Left forelimb (tissue), 1 donor: ENCODE measurements at regions not wholly inside any gene's neighbourhood (a gene's known extent, or its start where the extent isn't known, plus 50 kb on each side); places are given as distances from the start of the nearest gene placed in this dataset.
A peak's percentile ranks its signal among the peaks of the same experiment; 100 is the strongest.
"Not testable (repeated sequence)": the region's sequence is repeated elsewhere in the genome, so short reads cannot be mapped to it uniquely, and the experiment has no call there.

Experiments used
- DNase-seq: peaks from one replicate; pipeline ENCODE4 v3.0.0-alpha.2; 2018; ENCODE audit warnings: low spot score

DNA sequence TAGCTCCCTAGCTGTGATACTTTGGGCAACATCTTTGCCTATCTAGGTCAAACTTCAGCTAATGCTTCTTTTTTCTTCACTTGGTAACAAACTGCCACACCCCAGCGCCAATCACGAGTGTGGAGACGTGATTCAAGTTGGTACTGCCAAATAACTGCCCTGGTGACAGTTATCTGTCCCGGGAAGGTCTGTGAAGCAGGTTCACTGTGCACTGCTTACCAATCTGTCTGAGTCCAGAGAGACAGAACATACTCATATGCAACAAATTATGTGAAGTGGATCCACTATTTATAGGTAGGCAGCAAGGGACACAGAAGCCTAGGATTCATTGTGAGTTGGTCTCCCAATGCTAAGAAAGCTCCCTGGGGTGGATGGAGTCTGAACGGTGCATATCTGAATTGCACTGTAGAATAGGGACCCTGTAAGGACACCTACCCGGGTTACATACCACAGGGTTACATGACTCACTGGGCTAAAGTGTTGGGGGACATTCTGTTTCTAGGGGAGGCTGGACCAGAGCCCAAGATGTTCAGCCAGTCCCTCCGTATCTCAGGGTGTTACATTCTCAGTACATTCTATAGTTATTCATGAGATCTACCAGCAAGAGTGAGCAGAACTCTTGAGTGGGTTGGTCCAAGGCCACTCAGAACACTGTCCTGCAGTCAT is 95.4 kb upstream of the STC2 start:
- DNase-seq: no peak

DNA sequence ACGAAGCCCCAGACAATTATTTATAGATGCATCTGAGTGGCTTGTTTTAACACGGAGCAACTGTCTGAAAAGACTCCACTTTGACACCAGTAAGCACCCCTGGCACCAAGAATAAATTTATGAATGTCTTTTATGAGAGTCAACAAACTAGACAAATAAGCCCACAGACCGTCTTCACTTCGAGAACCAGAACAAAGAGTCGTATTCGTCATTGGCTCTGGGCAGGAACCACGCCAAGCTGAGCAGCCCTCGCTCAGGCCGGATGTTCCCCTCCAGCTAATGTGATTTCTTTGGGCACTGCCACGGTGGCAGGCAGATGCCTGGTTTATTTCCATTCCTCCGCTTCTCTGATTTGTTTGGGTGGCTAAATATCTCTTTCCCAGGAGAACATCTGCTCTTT is 91.9 kb upstream of the STC2 start:
- no peak for DNase-seq

DNA sequence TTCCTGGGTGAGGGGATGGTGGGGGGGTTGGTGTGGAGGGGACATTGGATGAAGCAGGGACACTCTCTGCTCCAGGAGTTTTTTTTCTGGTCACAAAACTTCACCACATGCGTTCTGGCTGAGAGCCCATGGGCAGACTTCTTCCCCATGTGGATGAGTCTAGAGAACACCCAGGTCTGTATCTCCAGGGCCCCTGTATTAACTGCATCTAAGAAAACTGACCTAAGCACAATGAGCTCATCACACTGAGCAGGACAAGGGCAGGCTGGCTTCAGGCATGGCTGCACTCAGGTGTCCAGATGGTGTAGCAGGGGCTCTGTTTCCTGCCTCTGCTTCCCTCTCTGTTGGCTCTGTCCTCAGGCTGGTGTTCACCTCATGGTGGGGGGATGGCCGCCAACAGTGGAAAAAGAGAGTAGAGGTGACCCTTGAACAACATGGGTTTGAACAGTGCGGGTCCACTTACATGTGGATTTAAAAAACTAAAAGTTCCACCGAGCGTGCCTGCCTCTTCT is 85.3 kb upstream of the STC2 start:
- peak; percentile 45 for DNase-seq

DNA sequence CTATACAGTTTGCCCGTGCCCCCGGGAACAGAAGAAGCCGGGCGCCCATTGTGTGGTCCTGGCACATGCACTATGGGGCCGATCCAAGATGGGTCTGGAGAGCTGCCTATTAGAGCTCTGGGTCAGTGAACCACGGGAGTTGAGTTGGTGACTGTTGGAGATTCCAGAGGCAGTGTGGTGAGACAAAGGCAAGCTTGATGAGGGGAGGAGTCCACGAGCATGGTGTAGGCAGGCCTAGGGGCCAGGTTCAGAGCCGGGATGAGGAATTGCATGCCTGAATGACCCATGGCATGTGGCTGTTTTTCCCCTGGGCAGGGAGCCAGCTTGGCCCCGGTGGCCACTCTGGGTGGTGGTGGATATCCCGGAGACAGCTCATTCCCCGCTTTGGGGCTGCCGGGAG is 84.4 kb upstream of the STC2 start:
- peak; percentile 51 for DNase-seq

DNA sequence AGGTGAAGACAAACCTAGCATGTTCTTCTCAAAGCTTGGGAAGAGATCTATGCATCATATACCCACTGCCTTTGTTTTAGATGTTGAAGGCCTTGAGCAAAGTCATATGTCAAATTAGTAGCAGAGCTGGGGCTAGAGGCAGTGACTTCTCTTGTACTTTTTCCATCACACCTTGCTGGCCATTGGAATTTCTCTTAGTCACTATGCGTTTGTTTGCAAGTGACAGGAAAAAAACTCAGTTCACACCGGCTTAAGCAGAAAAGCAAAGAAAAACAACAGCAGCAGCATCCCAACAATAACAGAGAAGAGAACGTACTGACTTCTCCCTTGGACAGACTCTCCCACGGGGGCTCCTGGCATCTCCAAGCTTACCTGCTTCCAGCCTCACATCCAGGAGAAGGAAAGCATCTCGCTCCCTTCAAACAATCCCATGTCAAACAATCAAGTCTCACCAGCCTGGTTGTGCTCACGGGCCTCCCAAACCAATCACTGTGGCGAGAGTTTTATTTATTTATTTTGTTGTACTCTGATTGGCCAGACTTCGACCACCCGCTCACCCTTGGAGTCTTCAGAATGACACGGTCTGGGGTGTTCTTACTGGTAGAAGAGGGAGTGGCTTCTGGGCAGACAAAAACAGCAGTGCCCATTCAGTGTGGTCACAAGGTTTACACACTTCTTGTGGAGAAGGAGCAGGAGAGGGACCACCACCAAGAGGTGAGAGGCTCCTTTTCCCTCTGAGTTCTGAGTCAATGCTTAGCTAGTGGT is 83.8 kb upstream of the STC2 start:
- peak; percentile 20 for DNase-seq

DNA sequence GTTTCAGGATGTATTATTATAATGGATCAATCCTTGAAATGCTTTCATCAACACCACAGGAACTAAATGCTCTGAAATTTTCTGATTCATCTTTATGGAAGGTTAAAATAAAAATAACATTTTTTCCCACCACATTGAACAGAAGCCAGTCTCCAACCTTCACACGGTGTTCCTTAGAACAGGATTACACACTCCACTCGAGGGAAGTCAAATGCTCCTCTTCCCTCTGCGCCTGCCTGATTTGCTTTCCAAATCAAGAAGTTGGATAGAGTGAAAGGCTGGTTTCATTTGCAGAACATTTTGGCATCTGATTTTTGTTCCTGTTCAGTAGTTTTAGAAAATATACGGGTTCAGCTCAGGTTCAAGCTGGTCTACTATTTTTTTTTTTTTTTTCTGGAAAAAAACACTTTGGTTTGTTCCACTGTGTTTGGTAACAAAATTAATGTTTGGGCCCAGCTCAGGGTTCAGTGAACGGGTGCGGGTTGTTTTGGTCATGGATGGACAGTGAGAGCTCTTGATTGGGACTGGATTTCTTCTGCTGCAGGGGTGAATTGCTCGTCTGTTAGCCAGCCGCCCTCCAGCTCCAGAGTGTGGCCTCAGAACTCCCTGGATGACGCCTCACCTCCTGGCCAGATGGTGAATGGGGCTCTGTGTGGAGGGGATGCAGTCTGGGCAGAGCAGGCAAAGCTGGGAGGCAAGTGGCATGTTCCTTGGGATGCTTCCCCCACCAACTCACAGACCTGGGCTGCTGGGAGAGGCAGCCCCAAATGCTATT is 82.4 kb upstream of the STC2 start:
- DNase-seq: peak; percentile 51

DNA sequence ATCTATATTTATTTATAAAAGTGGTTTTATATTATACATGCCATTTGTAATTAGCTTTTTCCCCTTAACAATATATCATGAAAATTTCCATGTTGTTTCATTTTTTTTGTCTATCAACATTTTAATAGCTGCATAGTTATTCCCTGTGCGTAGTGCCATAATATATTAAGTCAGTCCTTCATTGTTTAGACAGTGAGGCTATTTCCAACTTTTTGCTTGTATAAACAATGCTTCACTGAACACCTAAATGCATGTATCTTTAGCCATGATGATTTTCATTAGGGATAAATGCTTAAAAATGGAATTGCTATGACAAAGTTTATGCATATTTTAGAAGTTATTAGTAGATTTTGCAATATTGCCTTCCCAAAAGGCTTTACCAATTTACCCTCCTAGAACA is 80.7 kb upstream of the STC2 start:
- DNase-seq: no peak

DNA sequence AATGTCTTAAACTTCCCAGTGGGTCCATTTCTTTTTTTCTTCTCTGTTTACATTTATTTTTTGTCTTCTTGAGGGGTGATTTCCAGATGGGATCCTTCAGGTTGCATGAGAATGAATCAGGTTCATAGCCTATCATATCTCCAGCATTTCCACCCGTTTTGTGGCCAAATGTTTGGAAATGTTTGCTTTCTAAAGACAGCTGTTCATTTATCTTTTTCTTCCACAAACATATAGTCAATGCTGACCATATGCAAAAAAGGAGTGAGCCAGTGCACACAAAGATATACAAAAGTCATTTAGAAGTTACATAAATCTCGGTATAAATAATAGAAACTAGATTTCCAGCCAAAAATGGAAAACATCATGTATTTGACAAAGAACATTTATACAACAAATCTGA is 71.6 kb upstream of the STC2 start:
- DNase-seq: no peak

DNA sequence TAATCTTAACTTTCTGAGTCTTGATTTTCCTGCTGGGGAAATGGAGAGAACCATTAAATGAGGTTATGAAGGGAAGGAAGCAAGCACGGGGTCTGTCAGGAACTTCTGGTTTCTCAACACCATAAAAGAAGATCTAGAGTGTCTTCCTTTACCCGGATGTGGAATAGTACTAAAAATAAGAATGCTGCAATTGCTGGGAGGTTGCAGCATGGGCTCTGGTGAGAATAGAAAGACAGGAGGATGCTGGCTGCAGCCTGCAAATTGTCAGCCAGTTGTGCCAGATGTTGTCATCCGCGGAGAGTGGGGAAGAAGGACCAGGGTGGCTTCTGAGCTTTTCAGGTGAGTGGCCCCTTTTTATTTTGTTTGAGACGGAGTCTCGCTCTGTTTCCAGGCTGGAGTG is 69.3 kb upstream of the STC2 start:
- DNase-seq: no peak

DNA sequence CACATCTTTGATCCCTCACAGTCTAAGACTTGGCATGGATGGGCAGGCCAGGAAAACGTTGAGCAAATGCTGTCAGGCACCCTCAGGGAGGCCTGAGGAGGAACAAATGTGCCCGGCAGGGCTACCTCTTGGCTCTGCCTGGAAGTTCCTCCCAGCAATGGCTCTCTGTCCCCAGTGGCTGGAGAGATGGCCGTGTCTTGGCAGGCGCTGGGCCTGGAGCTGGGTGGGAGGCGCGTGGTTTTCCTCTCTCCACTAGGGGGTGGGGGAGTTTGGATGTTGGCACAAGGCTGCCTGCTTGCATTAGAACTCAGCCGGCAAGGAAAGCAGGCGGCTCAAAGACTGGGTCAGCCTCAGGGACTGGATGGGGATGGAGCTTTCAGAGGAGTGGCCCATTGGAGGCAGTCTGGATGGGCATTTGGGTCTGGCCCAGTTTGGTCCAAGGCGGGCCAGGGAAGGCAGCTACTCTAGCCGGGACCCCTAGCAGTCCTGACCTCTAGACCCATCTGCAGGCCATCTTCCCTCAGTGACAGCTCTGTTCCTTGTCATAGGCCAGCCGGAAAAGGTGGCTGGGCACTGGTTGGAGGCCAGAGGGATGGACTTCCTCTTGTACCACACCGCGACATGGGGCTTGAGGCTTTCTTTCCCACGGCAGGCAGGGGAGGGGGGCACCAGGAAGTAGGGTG is 68.2 kb upstream of the STC2 start:
- no peak for DNase-seq

DNA sequence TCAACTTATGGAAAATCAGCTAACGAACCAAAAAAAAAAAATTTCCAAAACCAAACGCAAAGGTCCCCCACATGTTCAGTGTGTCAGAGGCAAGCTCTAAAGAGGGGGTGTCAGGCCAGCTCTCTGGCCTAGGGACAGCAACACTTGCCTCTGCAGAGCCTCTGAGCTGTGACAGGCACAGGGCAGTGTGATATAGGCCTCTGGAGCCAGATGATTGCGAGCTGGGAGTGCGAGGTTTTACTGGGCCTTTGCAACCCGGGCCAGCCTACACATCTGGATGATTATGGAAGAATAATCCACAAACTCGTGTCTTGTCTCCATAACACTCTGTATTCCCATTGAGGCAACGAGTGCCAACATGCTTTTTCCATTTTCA is 67.7 kb upstream of the STC2 start:
- DNase-seq: no peak

DNA sequence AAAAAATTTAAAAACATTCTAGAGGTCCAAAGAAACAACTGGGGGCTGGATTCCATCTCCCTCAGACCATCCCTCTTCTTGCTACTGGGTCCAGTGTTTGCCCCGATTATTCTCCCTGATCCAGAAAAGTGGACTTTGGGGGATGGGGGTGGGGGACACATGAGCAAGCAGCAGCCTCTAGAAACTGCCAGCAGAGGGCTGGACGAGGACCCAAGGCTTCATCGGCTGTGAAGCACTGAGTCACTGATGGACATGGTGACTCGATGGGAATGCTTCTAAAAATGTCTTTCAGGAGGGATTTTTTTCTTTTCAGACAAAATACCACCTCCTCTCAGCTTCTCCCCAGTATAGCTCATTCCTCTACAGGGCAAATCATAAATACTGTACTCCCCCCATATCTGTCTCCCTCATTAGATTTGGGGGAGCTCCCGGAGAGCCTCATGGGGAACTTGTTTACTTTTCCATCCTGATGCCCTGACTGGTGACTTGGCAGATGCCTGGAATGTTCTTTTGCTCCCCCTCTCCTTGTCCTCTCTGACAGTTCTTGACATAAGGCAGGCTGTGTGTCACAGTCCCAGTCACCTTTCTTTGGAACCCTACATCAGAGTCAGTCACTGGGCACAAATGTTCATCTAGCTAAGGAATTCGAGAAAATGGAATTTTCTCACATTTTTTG is 67.2 kb upstream of the STC2 start:
- DNase-seq: no peak

DNA sequence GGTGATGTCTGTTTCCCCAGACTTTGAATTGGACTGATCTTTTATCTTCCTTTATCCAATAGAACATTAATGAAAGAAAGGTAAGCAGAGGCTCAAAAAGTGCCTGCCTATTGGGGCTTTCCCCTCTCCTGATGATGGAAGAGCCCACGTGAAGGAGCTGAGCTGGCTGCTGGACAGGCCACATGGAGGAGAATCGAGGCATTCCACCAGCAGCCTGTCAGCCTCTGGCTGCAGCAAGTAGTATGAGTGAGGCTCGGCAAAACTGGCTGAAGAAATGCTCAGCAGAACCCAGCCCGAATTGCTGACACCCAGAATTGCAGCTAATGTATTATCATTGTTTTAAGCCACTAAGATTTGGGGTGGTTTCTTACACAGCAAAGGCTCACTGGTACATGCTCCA is 66.5 kb upstream of the STC2 start:
- DNase-seq: no peak

DNA sequence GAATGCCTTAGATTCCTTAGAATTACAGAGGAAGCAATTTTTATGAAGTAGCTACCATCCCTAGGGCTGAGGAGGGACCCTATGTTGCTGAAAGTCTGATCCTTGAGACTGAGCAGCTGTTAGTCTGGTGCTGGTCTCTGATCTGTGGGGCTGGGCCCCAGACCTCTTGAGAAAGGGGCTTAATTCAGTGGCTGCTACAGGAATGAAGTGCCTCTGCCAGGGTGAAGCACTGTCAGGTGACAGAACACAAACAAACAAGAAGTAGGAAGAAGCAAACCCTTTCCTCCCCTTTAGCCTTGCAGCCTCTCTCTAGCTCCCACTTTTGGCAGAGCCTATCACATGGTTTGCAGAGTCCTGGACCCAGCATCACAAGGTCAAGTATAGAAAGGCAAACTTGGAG is 64.0 kb upstream of the STC2 start:
- DNase-seq: no peak

DNA sequence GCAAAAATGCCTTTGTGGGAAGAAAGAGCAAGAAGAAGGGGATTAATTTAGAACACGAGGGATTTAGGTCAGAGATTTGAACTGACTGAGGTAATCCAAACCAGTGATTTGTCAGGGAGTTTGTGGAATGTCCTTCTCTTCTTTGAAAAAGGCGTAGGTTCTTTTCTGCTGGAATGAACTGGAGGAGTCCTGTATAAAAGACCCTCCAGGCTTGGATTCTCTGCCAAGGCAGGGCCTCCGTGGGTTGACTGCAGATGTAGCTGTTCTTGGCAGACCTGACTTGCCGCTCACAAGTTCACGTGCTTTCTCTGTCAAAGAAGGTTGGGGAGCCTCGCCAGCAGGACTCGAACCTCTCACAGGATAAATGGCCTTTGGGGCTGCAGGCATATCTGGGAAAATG is 62.8 kb upstream of the STC2 start:
- no peak for DNase-seq

DNA sequence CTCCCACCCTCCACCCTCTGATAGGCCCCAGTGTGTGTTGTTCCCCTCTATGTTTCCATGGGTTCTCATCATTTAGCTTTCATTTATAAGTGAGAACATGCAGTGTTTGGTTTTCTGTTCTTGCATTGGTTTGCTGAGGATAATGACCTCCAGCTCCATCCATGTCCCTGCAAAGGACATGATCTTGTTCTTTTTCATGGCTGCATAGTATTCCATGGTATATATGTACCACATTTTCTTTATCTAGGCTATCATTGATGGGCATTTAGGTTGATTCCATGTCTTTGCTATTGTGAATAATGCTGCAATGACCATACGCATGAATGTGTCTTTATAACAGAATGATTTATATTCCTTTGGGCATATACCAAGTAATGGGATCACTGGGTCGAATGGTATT is 59.1 kb upstream of the STC2 start:
- not testable (repeated sequence) for DNase-seq

DNA sequence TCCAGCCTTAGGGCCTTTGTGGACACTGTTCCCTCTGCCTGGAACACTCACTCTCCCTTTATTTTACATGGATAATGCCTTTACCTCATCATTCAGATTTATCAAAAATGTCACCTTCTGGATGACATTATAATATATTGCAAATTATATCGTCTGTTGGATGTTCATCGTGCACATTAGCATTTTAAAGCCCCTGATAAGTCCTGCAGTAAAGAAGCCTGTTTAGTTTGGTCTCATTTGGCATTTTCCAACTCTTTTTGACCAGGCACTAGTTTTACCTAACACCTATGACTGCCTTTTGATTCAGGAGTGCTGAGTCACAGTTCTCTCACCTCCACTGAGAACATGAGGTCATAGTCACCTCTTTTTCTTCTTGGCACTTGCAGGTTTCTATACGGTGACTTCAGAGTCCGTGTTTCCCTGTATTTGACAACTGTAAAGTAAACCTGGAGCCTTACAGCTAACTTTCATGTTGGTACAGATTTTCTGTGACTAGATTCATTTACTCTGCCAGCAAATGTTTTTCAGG is 57.7 kb upstream of the STC2 start:
- DNase-seq: no peak

DNA sequence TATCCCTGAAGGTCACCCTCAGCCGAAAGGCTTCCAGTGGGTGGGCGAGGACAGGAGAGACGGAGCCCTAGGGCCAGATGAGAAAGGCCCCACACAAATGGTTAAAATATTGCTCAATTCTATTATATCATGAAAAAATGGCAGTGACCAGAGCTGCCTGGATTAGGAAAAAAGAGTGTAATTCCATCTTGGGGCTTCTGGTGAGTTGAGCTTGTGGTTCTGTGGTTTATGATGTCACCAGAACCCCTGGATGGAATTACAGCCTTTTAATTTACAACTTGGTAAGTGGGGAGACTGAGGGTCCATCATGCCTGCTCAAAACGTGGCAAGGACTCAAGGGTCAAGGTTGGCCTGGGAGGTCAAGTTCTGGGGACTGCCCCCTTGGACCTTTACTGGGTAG is 55.5 kb upstream of the STC2 start:
- no peak for DNase-seq

DNA sequence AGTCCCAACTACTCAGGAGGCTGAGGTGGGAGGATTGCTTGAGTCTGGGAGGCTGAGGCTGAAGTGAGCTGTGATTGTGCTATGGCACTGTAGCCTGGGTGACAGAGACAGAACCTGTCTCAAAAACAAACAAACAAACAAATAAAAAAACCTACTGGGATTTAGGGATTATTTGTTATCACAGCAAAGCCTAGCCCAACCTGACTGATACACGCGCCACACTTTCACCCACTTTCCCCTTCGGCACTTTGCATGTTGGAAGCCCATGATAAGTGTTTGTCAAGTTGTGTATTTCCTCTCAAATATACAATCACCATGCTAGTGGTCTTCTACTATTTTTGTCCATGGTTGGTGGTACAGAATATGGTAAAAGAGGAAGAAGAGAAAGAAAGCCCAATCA is 50.5 kb upstream of the STC2 start:
- no peak for DNase-seq
